HG03521 (cell line): ENCODE measurements at regions not wholly inside any gene's neighbourhood (a gene's known extent, or its start where the extent isn't known, plus 50 kb on each side); places are given as distances from the start of the nearest gene placed in this dataset.

ENCODE experiments used
- ATAC-seq: cut with Tn5 transposase; IDR thresholded peaks from one replicate; pipeline ENCODE4 v1.9.1; 2021; ENCODE audit warnings: mild to moderate bottlenecking, moderate library complexity; ENCODE audit not compliant: unreplicated experiment

- ATAC-seq, result no peak
These were observed 167.6 kb downstream of the TLE3 start for GRCh38 chr15:69929905-69930630.

- ATAC-seq, result no peak
These were observed 167.0 kb downstream of the TLE3 start for GRCh38 chr15:69930754-69931153.

- no peak for ATAC-seq
These were observed 166.6 kb downstream of the TLE3 start for GRCh38 chr15:69931156-69931555.

- no peak for ATAC-seq
These were observed 163.1 kb downstream of the TLE3 start for GRCh38 chr15:69934607-69935006.

GRCh38 chr15:69939513-69940440 is 157.9 kb downstream of the TLE3 start:
- no peak for ATAC-seq

- no peak for ATAC-seq
These were observed 157.0 kb downstream of the TLE3 start for GRCh38 chr15:69940441-69941300.

GRCh38 chr15:69941301-69941605 is 156.5 kb downstream of the TLE3 start:
- no peak for ATAC-seq

- no peak for ATAC-seq
These were observed 155.8 kb downstream of the TLE3 start for GRCh38 chr15:69941706-69942495.

- no peak for ATAC-seq
These were observed 154.1 kb downstream of the TLE3 start for GRCh38 chr15:69943637-69944036.

- no peak for ATAC-seq
These were observed 152.0 kb downstream of the TLE3 start for GRCh38 chr15:69945729-69946128.

GRCh38 chr15:69946870-69947269 is 150.8 kb downstream of the TLE3 start:
- ATAC-seq, result no peak

GRCh38 chr15:69947394-69947793 is 150.3 kb downstream of the TLE3 start:
- ATAC-seq, result no peak

GRCh38 chr15:69949485-69949884 is 148.2 kb downstream of the TLE3 start:
- ATAC-seq, result no peak

- ATAC-seq, result no peak
These were observed 146.3 kb downstream of the TLE3 start for GRCh38 chr15:69951256-69951897.

- no peak for ATAC-seq
These were observed 145.7 kb downstream of the TLE3 start for GRCh38 chr15:69951898-69952555.

- ATAC-seq, result no peak
These were observed 144.7 kb downstream of the TLE3 start for GRCh38 chr15:69953051-69953450.

GRCh38 chr15:69953816-69954215 is 143.9 kb downstream of the TLE3 start:
- no peak for ATAC-seq

GRCh38 chr15:69954666-69955065 is 143.1 kb downstream of the TLE3 start:
- ATAC-seq, result no peak

GRCh38 chr15:69955240-69955894 is 142.3 kb downstream of the TLE3 start:
- no peak for ATAC-seq
